Keratinocyte (primary cell): ENCODE measurements at regions not wholly inside any gene's neighbourhood (a gene's known extent, or its start where the extent isn't known, plus 50 kb on each side); places are given as distances from the start of the nearest gene placed in this dataset.

ENCODE experiments used
- DNase-seq: peaks from one replicate; pipeline ENCODE4 v3.0.0-alpha.2; 2011; ENCODE audit warnings: low read depth, missing footprints, low spot score
- FAIRE-seq: peaks from 2 replicates; lab custom pipeline; 2011; peaks lifted over from hg19 to GRCh38; lab: Jason Lieb, UNC
- H2AFZ ChIP-seq: 2 replicates; pipeline ENCODE4 v1.6.0; 2012; ENCODE audit warnings: low read length, control low read depth, inconsistent platforms; ENCODE audit not compliant: control insufficient read depth
- H3K27ac ChIP-seq: 2 replicates; pipeline ENCODE4 v1.5.1; 2011; ENCODE audit warnings: low read length; ENCODE audit not compliant: control insufficient read depth, insufficient read depth
- H3K27me3 ChIP-seq: 3 replicates; pipeline ENCODE4 v1.6.0; 2011; ENCODE audit warnings: low read length; ENCODE audit not compliant: control insufficient read depth, insufficient read depth; ENCODE audit errors: extremely low read depth
- H3K36me3 ChIP-seq, 2 experiments: 2 replicates in 1 of 2; 3 replicates in 1 of 2; pipeline ENCODE4 v1.5.1; 2011; ENCODE audit warnings: low read length in 2 of 2, mild to moderate bottlenecking in 1 of 2; ENCODE audit not compliant: control insufficient read depth in 2 of 2, insufficient read depth in 2 of 2; ENCODE audit errors: extremely low read depth in 1 of 2
- H3K4me1 ChIP-seq: 3 replicates; pipeline ENCODE4 v1.5.1; 2011; ENCODE audit warnings: low read length; ENCODE audit not compliant: control insufficient read depth, insufficient read depth; ENCODE audit errors: extremely low read depth
- H3K4me2 ChIP-seq: 3 replicates; pipeline ENCODE4 v1.6.0; 2011; ENCODE audit warnings: low read depth, low read length; ENCODE audit not compliant: control insufficient read depth, insufficient read depth; ENCODE audit errors: extremely low read depth
- H3K4me3 ChIP-seq, 3 experiments: fragments of 200-600 bp in 1 of 3; sonication (generic) in 1 of 3; 2 replicates in 2 of 3; 3 replicates in 1 of 3; pipeline ENCODE4 v1.5.1; 2011 to 2016; ENCODE audit warnings: low read length in 3 of 3, mild to moderate bottlenecking in 3 of 3, control low read depth in 2 of 3, inconsistent platforms in 1 of 3, low read depth in 1 of 3, mixed read lengths in 1 of 3, mixed run types in 1 of 3, moderate library complexity in 1 of 3; ENCODE audit not compliant: control insufficient read depth in 2 of 3, insufficient read depth in 2 of 3; ENCODE audit errors: extremely low read depth in 1 of 3
- H3K79me2 ChIP-seq: 2 replicates; pipeline ENCODE4 v1.6.0; 2012; ENCODE audit warnings: low read length; ENCODE audit not compliant: control insufficient read depth, insufficient read depth
- H3K9ac ChIP-seq: 3 replicates; pipeline ENCODE4 v1.6.0; 2011; ENCODE audit warnings: low read length; ENCODE audit not compliant: control insufficient read depth, insufficient read depth; ENCODE audit errors: extremely low read depth
- H3K9me1 ChIP-seq: 3 replicates; pipeline ENCODE4 v1.6.0; 2011; ENCODE audit warnings: low read length; ENCODE audit not compliant: control insufficient read depth, insufficient read depth; ENCODE audit errors: extremely low read depth
- H3K9me3 ChIP-seq: 2 replicates; pipeline ENCODE4 v1.5.1; 2012; ENCODE audit warnings: low read depth, low read length; ENCODE audit not compliant: control insufficient read depth
- H4K20me1 ChIP-seq: 3 replicates; pipeline ENCODE4 v1.6.0; 2011; ENCODE audit warnings: low read length; ENCODE audit not compliant: control insufficient read depth, insufficient read depth; ENCODE audit errors: extremely low read depth
- CTCF ChIP-seq, 3 experiments: IDR thresholded peaks in 1 of 3; conservative IDR thresholded peaks in 1 of 3; optimal IDR thresholded peaks in 1 of 3; 2 replicates in 2 of 3; 3 replicates in 1 of 3; pipeline versions ENCODE3 to v1.5.1; 2011; ENCODE audit warnings: low read length in 3 of 3, mild to moderate bottlenecking in 3 of 3, moderate library complexity in 2 of 3, control low read depth in 1 of 3, inconsistent platforms in 1 of 3; ENCODE audit not compliant: insufficient read depth in 2 of 3; ENCODE audit errors: extremely low read depth in 1 of 3
- EZH2 ChIP-seq: IDR thresholded peaks from one replicate; pipeline ENCODE4 v1.6.1; 2012; ENCODE audit warnings: inconsistent platforms, mild to moderate bottlenecking, low read length, moderate library complexity
- dilution Hi-C: fragments of 300-500 bp; cut with MboI; formaldehyde crosslinking; loops from one replicate; pipeline ENCODE4 v1.7.0; 2020; ENCODE audit warnings: low sequenced_read_pairs; ENCODE audit not compliant: extremely low pct_ligation_motif_present

- no peak overlapping the region for H3K4me3 ChIP-seq
- H3K27me3 ChIP-seq: no peaks in the 10 kb centered on the region
- DNase-seq (no peak), FAIRE-seq (no peak)
- H3K9me1 ChIP-seq: no peaks in the 10 kb centered on the region
- no peak overlapping the region for H3K27ac ChIP-seq
- TF ChIP-seq EZH2: no peak
- TF ChIP-seq CTCF (optimal IDR thresholded peaks at IDR 0.05 in 1 of 3, IDR thresholded peaks at IDR 0.05 in 1 of 3, conservative IDR thresholded peaks at IDR 0.05 in 1 of 3; ENCODE audit: extremely low read depth in 1 of 3, insufficient read depth in 2 of 3, low read length in 3 of 3): no peak
- no peaks in the 10 kb centered on the region for H3K79me2 ChIP-seq
- no peaks in the 10 kb centered on the region for H4K20me1 ChIP-seq
- H2AFZ ChIP-seq: no peak overlapping the region
- dilution Hi-C loops: no loop called here
- no peak overlapping the region for H3K4me2 ChIP-seq
- no peaks in the 10 kb centered on the region for H3K9me3 ChIP-seq
- H3K4me1 ChIP-seq: no peaks in the 10 kb centered on the region
- H3K36me3 ChIP-seq: no peaks in the 10 kb centered on the region
- no peak overlapping the region for H3K9ac ChIP-seq
Observed at GRCh38 chr12:113598815-113599406, 127.2 kb upstream of the LHX5 start.

- Histone ChIP-seq H3K27me3 (no peaks in the 10 kb centered on the region), H2AFZ (no peak overlapping the region), H4K20me1 (no peaks in the 10 kb centered on the region), H3K9me3 (no peaks in the 10 kb centered on the region), H3K9me1 (no peaks in the 10 kb centered on the region), H3K4me3 (no peak overlapping the region), H3K9ac (no peak overlapping the region), H3K27ac (no peak overlapping the region), H3K4me2 (no peak overlapping the region), H3K36me3 (no peaks in the 10 kb centered on the region), H3K79me2 (no peaks in the 10 kb centered on the region), H3K4me1 (no peaks in the 10 kb centered on the region)
- DNase-seq (no peak), FAIRE-seq (no peak)
- TF ChIP-seq EZH2 (no peak), CTCF (optimal IDR thresholded peaks at IDR 0.05 in 1 of 3, IDR thresholded peaks at IDR 0.05 in 1 of 3, conservative IDR thresholded peaks at IDR 0.05 in 1 of 3; ENCODE audit: extremely low read depth in 1 of 3, insufficient read depth in 2 of 3, low read length in 3 of 3) (no peak)
- dilution Hi-C loops: no loop called here
Observed at GRCh38 chr12:113594967-113595366, 123.3 kb upstream of the LHX5 start.
